H1 (cell line): ENCODE measurements at regions not wholly inside any gene's neighbourhood (a gene's known extent, or its start where the extent isn't known, plus 50 kb on each side); places are given as distances from the start of the nearest gene placed in this dataset.

Experiments
- CTCF ChIA-PET: fragments of 300-600 bp; sonication (Branson Sonifier 250); formaldehyde crosslinking; loops from one replicate; lab custom pipeline; 2021; ENCODE audit not compliant: partially characterized antibody; lab: Charles Lee
- POLR2A ChIA-PET: fragments of 300-600 bp; sonication (Branson Sonifier 250); formaldehyde crosslinking; loops from one replicate; lab custom pipeline; 2021; ENCODE audit warnings: inconsistent platforms; ENCODE audit not compliant: partially characterized antibody; lab: Charles Lee
- DNase-seq, 2 experiments: peaks; one replicate each; pipeline versions ENCODE4 v3.0.0 to v3.0.0-alpha.2; 2010 to 2022; ENCODE audit warnings: low spot score in 2 of 2, low read depth in 1 of 2, mixed read lengths in 1 of 2
- FAIRE-seq: peaks from 2 replicates; lab custom pipeline; 2011; peaks lifted over from hg19 to GRCh38; lab: Jason Lieb, UNC
- H2AFZ ChIP-seq: 2 replicates; pipeline ENCODE4 v1.8.1; 2012; ENCODE audit warnings: low read length, inconsistent platforms
- H2AK5ac ChIP-seq: 2 replicates; pipeline ENCODE4 v1.6.1; 2013; ENCODE audit warnings: low read depth, low read length
- H2BK120ac ChIP-seq: replicated peaks from 2 replicates; pipeline ENCODE3; 2013; ENCODE audit warnings: low read depth, low read length, inconsistent platforms
- H2BK12ac ChIP-seq: 2 replicates; pipeline ENCODE4 v1.6.1; 2013; ENCODE audit warnings: low read depth, low read length
- H2BK15ac ChIP-seq: 2 replicates; pipeline ENCODE4 v1.6.1; 2013; ENCODE audit warnings: low read length
- H2BK20ac ChIP-seq: 2 replicates; pipeline ENCODE4 v1.6.1; 2013; ENCODE audit warnings: low read length
- H2BK5ac ChIP-seq: 2 replicates; pipeline ENCODE4 v1.6.1; 2013; ENCODE audit warnings: low read depth, low read length
- H3K14ac ChIP-seq: 2 replicates; pipeline ENCODE4 v1.6.1; 2013; ENCODE audit warnings: inconsistent platforms; ENCODE audit not compliant: insufficient read length
- H3K18ac ChIP-seq: 2 replicates; pipeline ENCODE4 v1.6.1; 2013; ENCODE audit warnings: low read length; ENCODE audit errors: extremely low read depth
- H3K23ac ChIP-seq: 2 replicates; pipeline ENCODE4 v1.6.1; 2013; ENCODE audit warnings: inconsistent platforms; ENCODE audit not compliant: insufficient read length
- H3K23me2 ChIP-seq: 2 replicates; pipeline ENCODE4 v1.6.1; 2013; ENCODE audit warnings: low read depth, low read length
- H3K27ac ChIP-seq: 2 replicates; pipeline ENCODE4 v1.6.1; 2011; ENCODE audit warnings: low read depth, low read length, inconsistent platforms
- H3K27me3 ChIP-seq, 4 experiments: replicated peaks in 1 of 4; 1 replicate in 1 of 4; 2 replicates in 3 of 4; pipeline versions ENCODE4 v1.6.1 to v1.8.1; 2011 to 2013; ENCODE audit warnings: low read length in 3 of 4, mild to moderate bottlenecking in 3 of 4, inconsistent platforms in 2 of 4, mixed read lengths in 2 of 4, moderate library complexity in 1 of 4; ENCODE audit not compliant: control insufficient read depth in 3 of 4, insufficient read depth in 3 of 4; ENCODE audit errors: extremely low read depth in 1 of 4
- H3K36me3 ChIP-seq, 4 experiments: 2 replicates each; pipeline versions ENCODE4 v1.6.1 to v1.8.1; 2011 to 2013; ENCODE audit warnings: mild to moderate bottlenecking in 4 of 4, low read length in 3 of 4, moderate library complexity in 2 of 4, control low read depth in 1 of 4, inconsistent platforms in 1 of 4; ENCODE audit not compliant: insufficient read depth in 4 of 4, control insufficient read depth in 2 of 4
- H3K4ac ChIP-seq: replicated peaks from 2 replicates; pipeline ENCODE3; 2013; ENCODE audit warnings: low read length, low read depth, mixed read lengths, inconsistent platforms; ENCODE audit not compliant: insufficient read length
- H3K4me1 ChIP-seq, 4 experiments: replicated peaks in 1 of 4; 1 replicate in 1 of 4; 2 replicates in 3 of 4; pipeline versions ENCODE4 v1.6.1 to v1.8.1; 2011 to 2013; ENCODE audit warnings: low read length in 3 of 4, inconsistent platforms in 2 of 4, mixed read lengths in 1 of 4; ENCODE audit not compliant: insufficient read depth in 4 of 4, control insufficient read depth in 3 of 4
- H3K4me2 ChIP-seq, 2 experiments: 2 replicates each; pipeline versions ENCODE4 v1.6.1 to v1.8.1; 2011 to 2013; ENCODE audit warnings: low read depth in 2 of 2, low read length in 2 of 2, control low read depth in 1 of 2, inconsistent platforms in 1 of 2, mild to moderate bottlenecking in 1 of 2; ENCODE audit not compliant: insufficient read depth in 1 of 2
- H3K4me3 ChIP-seq, 4 experiments: fragments of 200-600, 300-600 bp in 1 of 4; sonication (generic), shearing (Covaris generic), sonication (Bioruptor Twin) in 1 of 4; 2 replicates each; pipeline versions ENCODE4 v1.5.1 to v1.8.1; 2011 to 2016; ENCODE audit warnings: low read length in 4 of 4, low read depth in 3 of 4, control low read depth in 2 of 4, inconsistent platforms in 2 of 4, mild to moderate bottlenecking in 2 of 4, mixed read lengths in 1 of 4, moderate library complexity in 1 of 4; ENCODE audit not compliant: insufficient read depth in 2 of 4; ENCODE audit errors: extremely low read depth in 1 of 4
- H3K56ac ChIP-seq: replicated peaks from 2 replicates; pipeline ENCODE3; 2013; ENCODE audit warnings: low read depth, mild to moderate bottlenecking, mixed read lengths, low read length, inconsistent platforms; ENCODE audit not compliant: insufficient read length
- H3K79me1 ChIP-seq: 2 replicates; pipeline ENCODE4 v1.6.1; 2013; ENCODE audit warnings: low read depth, low read length, control low read depth
- H3K79me2 ChIP-seq, 2 experiments: 2 replicates each; pipeline versions ENCODE4 v1.6.1 to v1.8.1; 2012 to 2013; ENCODE audit warnings: low read length in 2 of 2, mild to moderate bottlenecking in 2 of 2, inconsistent platforms in 1 of 2; ENCODE audit not compliant: insufficient read depth in 2 of 2, control insufficient read depth in 1 of 2
- H3K9ac ChIP-seq, 4 experiments: replicated peaks in 1 of 4; 1 replicate in 1 of 4; 2 replicates in 3 of 4; pipeline versions ENCODE4 v1.6.1 to v1.8.1; 2011 to 2013; ENCODE audit warnings: low read depth in 3 of 4, low read length in 3 of 4, control low read depth in 2 of 4, mild to moderate bottlenecking in 2 of 4, moderate library complexity in 2 of 4, inconsistent platforms in 1 of 4; ENCODE audit errors: extremely low read depth in 1 of 4
- H3K9me3 ChIP-seq, 2 experiments: 2 replicates each; pipeline versions ENCODE4 v1.6.1 to v1.8.1; 2012 to 2013; ENCODE audit warnings: mild to moderate bottlenecking in 2 of 2, moderate library complexity in 2 of 2, control low read depth in 1 of 2, inconsistent platforms in 1 of 2, low read depth in 1 of 2, low read length in 1 of 2, mixed read lengths in 1 of 2; ENCODE audit not compliant: insufficient read depth in 2 of 2
- H4K20me1 ChIP-seq, 2 experiments: replicated peaks in 1 of 2; 2 replicates each; pipeline versions ENCODE3 to v1.8.1; 2011 to 2013; ENCODE audit warnings: inconsistent platforms in 2 of 2, low read length in 2 of 2, mild to moderate bottlenecking in 1 of 2; ENCODE audit not compliant: insufficient read depth in 2 of 2, control insufficient read depth in 1 of 2
- H4K5ac ChIP-seq: 2 replicates; pipeline ENCODE4 v1.6.1; 2013; ENCODE audit warnings: low read length, low read depth, mixed read lengths, inconsistent platforms; ENCODE audit not compliant: insufficient read length
- H4K8ac ChIP-seq: 2 replicates; pipeline ENCODE4 v1.8.0; 2013; ENCODE audit warnings: mild to moderate bottlenecking, moderate library complexity, low read length, inconsistent platforms; ENCODE audit not compliant: insufficient read depth; ENCODE audit errors: extremely low read depth
- H4K91ac ChIP-seq: replicated peaks from 2 replicates; pipeline ENCODE3; 2013; ENCODE audit warnings: low read length, mixed read lengths, inconsistent platforms; ENCODE audit not compliant: insufficient read length
- CBX5 ChIP-seq: fragments of 300-800, 300-1000 bp; sonication (generic); IDR thresholded peaks from 2 replicates; pipeline ENCODE4 v1.7.1; 2016; ENCODE audit warnings: antibody characterized with exemption, low read length, low read depth
- CEBPB ChIP-seq: IDR thresholded peaks from 2 replicates; pipeline ENCODE4 v1.6.1; 2012; ENCODE audit warnings: low read depth, low read length
- CHD2 ChIP-seq: IDR thresholded peaks from 2 replicates; pipeline ENCODE4 v1.6.1; 2012; ENCODE audit warnings: low read length, improper control_type of control experiment
- CREB1 ChIP-seq: IDR thresholded peaks from 2 replicates; pipeline ENCODE4 v1.6.1; 2012; ENCODE audit warnings: inconsistent platforms
- CTBP2 ChIP-seq: IDR thresholded peaks from 2 replicates; pipeline ENCODE4 v1.7.0; 2011; ENCODE audit warnings: borderline replicate concordance, mild to moderate bottlenecking, moderate library complexity, mixed read lengths, low read length; ENCODE audit not compliant: insufficient read depth, insufficient read length
- EP300 ChIP-seq, 2 experiments: IDR thresholded peaks; 1 replicate in 1 of 2; 2 replicates in 1 of 2; pipeline ENCODE4 v1.6.1; 2011 to 2012; ENCODE audit warnings: low read depth in 2 of 2, low read length in 2 of 2, mild to moderate bottlenecking in 2 of 2, borderline replicate concordance in 1 of 2, inconsistent platforms in 1 of 2, moderate library complexity in 1 of 2
- EZH2 ChIP-seq: fragments of 200-600 bp; sonication (generic); IDR thresholded peaks from 2 replicates; pipeline ENCODE4 v1.7.1; 2012; ENCODE audit warnings: low read depth, mild to moderate bottlenecking, moderate library complexity, low read length, inconsistent platforms; ENCODE audit not compliant: severe bottlenecking
- KDM5A ChIP-seq: fragments of 200-600 bp; IDR thresholded peaks from 2 replicates; pipeline ENCODE4 v1.7.1; 2012; ENCODE audit warnings: mild to moderate bottlenecking, low read length, inconsistent platforms, mixed read lengths
- NANOG ChIP-seq: IDR thresholded peaks from 2 replicates; pipeline ENCODE4 v1.6.1; 2011; ENCODE audit warnings: low read length, low read depth, mild to moderate bottlenecking, inconsistent platforms; ENCODE audit not compliant: insufficient read depth, poor library complexity, severe bottlenecking
- NRF1 ChIP-seq: IDR thresholded peaks from 2 replicates; pipeline ENCODE4 v1.6.1; 2011; ENCODE audit warnings: mild to moderate bottlenecking, low read depth, low read length, improper control_type of control experiment
- RBBP5 ChIP-seq: IDR thresholded peaks from 2 replicates; pipeline ENCODE4 v1.7.1; 2012; ENCODE audit warnings: low read depth, mild to moderate bottlenecking, inconsistent platforms, low read length, moderate library complexity, borderline replicate concordance
- RFX5 ChIP-seq: IDR thresholded peaks from 2 replicates; pipeline ENCODE4 v1.6.1; 2011; ENCODE audit warnings: low read depth, low read length, improper control_type of control experiment, borderline replicate concordance
- SIN3A ChIP-seq, 2 experiments: IDR thresholded peaks in 1 of 2; conservative IDR thresholded peaks in 1 of 2; 2 replicates each; pipeline ENCODE4 v1.6.1; 2011 to 2012; ENCODE audit warnings: low read length in 2 of 2, improper control_type of control experiment in 1 of 2, low read depth in 1 of 2, mild to moderate bottlenecking in 1 of 2
- TCF12 ChIP-seq: IDR thresholded peaks from 2 replicates; pipeline ENCODE4 v1.6.1; 2011; ENCODE audit warnings: low read depth, mild to moderate bottlenecking, low read length
- WGBS, 2 experiments: shearing (Covaris generic) in 1 of 2; methylation state at CpG; one replicate each; pipeline versions ENCODE4 v1.1.6 to v1.1.7; 2013 to 2015; ENCODE audit warnings: low lambda C conversion rate in 2 of 2, mixed read lengths in 2 of 2, inconsistent platforms in 1 of 2, low coverage in 1 of 2, missing lambda C conversion rate in 1 of 2; ENCODE audit not compliant: insufficient replicate concordance in 2 of 2, insufficient coverage in 1 of 2, insufficient read length in 1 of 2; ENCODE audit errors: extremely low coverage in 1 of 2, missing lambda C conversion rate in 1 of 2; 5-methylcytosine and 5-hydroxymethylcytosine counted together
- TF ChIP-seq, protein P1 (sequence below): IDR thresholded peaks from 2 replicates; pipeline ENCODE4 v1.6.1; 2012; ENCODE audit warnings: inconsistent platforms

DNA sequence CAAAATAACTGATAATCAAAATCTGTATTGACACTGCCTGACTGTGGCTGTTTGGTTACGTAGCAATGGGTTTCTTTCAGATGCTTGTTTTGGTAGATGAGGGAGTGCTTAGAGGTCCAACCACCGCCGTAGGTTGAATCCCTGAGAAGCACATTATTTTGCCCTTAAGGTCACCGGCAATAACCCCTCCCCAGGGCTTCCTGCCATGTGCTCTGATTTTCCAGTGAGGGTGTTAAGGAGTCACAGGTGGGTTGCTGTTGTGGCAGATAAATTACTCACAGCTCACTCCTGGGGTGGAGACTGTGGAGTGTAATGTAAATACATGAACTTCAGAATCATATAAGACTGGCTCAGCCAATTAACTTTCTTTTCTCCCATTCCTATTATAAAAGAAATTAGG is 81.5 kb upstream of the ZP4 start:
- Histone ChIP-seq H3K4me2 (no peak overlapping the region), H4K8ac (no peak overlapping the region), H2BK15ac (no peak overlapping the region), H2BK120ac (no peak overlapping the region), H3K36me3 (no peaks in the 10 kb centered on the region), H3K79me2 (no peaks in the 10 kb centered on the region), H3K4me1 (no peaks in the 10 kb centered on the region), H3K9me3 (no peaks in the 10 kb centered on the region), H3K79me1 (no peaks in the 10 kb centered on the region), H3K56ac (no peak overlapping the region), H2BK5ac (no peak overlapping the region), H3K23ac (no peak overlapping the region), H2AFZ (no peak overlapping the region), H4K91ac (no peak overlapping the region), H3K18ac (no peak overlapping the region), H3K9ac (no peak overlapping the region), H3K27me3 (no peaks in the 10 kb centered on the region), H4K20me1 (no peaks in the 10 kb centered on the region), H2AK5ac (no peak overlapping the region), H3K4me3 (no peak overlapping the region), H3K27ac (no peak overlapping the region), H2BK20ac (no peak overlapping the region), H3K23me2 (no peaks in the 10 kb centered on the region), H2BK12ac (no peak overlapping the region), H3K4ac (no peak overlapping the region), H4K5ac (no peak overlapping the region), H3K14ac (no peak overlapping the region)
- CTCF ChIA-PET: no interaction called here
- DNase-seq (no peak), FAIRE-seq (no peak)
- 100% methylated on average over 4 of the region's 4 CpGs; no CpG with 5 or more reads in 1 of the 2 experiments for WGBS, 2 experiments
- POLR2A ChIA-PET: no interaction called here
- TF ChIP-seq CBX5 (no peak), CHD2 (no peak), EZH2 (no peak), TCF12 (no peak), CTBP2 (no peak), NANOG (no peak), CREB1 (no peak), RFX5 (no peak), SIN3A (conservative IDR thresholded peaks at IDR 0.05 in 1 of 2, IDR thresholded peaks at IDR 0.05 in 1 of 2; ENCODE audit: low read depth in 1 of 2, low read length in 2 of 2) (no peak), KDM5A (no peak), RBBP5 (no peak), NRF1 (no peak), EP300 (IDR thresholded peaks at IDR 0.05; ENCODE audit: borderline replicate concordance in 1 of 2, low read depth in 2 of 2, low read length in 2 of 2) (no peak), CEBPB (no peak)
- TF ChIP-seq, protein P1, sequence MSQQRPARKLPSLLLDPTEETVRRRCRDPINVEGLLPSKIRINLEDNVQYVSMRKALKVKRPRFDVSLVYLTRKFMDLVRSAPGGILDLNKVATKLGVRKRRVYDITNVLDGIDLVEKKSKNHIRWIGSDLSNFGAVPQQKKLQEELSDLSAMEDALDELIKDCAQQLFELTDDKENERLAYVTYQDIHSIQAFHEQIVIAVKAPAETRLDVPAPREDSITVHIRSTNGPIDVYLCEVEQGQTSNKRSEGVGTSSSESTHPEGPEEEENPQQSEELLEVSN: no peak
